ENCODE measurements at regions not wholly inside any gene's neighbourhood (a gene's known extent, or its start where the extent isn't known, plus 50 kb on each side); places are given as distances from the start of the nearest gene placed in this dataset.

DNA sequence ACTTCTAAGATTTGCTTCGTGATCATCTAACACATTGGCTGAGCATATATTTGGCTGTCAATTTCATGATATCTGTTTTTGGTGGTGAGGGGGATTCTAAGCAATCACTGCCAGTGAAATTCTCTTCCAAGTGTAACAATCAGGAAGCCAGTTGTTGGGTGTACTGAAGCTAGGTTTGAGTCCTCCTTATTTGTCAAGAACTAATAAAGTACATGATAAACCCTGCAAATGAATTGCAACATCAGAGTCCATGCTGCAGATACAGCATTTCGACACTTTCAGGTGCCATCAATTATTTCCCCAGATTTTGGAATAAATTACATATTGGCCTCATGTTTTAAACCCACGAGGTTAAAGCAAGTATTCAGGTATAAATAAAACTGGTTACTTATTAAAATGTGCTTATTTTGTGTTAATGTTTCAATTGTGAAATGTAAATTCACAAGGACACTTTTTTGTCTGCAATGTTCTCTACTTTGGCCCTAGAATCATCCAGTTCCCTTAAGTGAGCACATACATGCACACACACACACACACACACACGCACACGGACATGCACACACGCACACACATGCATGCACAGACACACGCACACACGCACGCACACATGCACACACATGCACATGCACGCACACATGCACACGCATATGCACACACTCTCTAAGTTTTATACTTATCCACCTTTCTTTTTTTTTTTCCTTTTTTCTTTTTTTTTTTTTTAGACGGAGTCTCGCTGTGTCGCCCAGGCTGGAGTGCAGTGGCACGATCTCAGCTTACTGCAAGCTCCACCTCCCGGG, 510.2 kb upstream of the KLF6 start:
- H3K4me3 ChIP-seq (ENCODE audit: low read depth, low read length), result no peak overlapping the region
- TF ChIP-seq, protein P1, sequence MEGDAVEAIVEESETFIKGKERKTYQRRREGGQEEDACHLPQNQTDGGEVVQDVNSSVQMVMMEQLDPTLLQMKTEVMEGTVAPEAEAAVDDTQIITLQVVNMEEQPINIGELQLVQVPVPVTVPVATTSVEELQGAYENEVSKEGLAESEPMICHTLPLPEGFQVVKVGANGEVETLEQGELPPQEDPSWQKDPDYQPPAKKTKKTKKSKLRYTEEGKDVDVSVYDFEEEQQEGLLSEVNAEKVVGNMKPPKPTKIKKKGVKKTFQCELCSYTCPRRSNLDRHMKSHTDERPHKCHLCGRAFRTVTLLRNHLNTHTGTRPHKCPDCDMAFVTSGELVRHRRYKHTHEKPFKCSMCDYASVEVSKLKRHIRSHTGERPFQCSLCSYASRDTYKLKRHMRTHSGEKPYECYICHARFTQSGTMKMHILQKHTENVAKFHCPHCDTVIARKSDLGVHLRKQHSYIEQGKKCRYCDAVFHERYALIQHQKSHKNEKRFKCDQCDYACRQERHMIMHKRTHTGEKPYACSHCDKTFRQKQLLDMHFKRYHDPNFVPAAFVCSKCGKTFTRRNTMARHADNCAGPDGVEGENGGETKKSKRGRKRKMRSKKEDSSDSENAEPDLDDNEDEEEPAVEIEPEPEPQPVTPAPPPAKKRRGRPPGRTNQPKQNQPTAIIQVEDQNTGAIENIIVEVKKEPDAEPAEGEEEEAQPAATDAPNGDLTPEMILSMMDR (IDR thresholded peaks at IDR 0.05; ENCODE audit: low read depth, low read length), result no peak

DNA sequence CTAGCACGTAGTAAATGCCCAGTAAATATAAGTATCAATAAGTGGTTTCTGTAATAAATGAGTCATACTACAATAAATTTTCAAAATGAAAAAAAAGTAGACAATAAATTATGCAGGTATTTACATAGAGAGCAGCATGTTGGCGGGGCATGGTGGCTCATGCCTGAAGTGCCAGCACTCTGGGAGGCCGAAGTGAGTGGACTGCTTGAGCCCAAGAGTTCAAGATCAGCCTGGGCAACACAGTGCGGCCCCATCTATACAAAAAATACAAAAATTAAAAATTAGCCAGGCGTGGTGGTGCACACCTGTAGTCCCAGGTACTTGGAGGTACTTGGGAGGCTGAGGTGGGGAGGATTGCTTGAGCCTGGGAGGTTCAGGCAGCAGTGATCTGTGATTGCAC, 509.3 kb upstream of the KLF6 start:
- H3K4me3 ChIP-seq (ENCODE audit: low read depth, low read length), result no peak overlapping the region
- TF ChIP-seq, protein P1 (IDR thresholded peaks at IDR 0.05; ENCODE audit: low read depth, low read length), result no peak

GRCh38 chr10:4291990-4292389, 507.0 kb upstream of the KLF6 start:
- TF ChIP-seq, protein P1 (IDR thresholded peaks at IDR 0.05; ENCODE audit: low read depth, low read length), result no peak

DNA sequence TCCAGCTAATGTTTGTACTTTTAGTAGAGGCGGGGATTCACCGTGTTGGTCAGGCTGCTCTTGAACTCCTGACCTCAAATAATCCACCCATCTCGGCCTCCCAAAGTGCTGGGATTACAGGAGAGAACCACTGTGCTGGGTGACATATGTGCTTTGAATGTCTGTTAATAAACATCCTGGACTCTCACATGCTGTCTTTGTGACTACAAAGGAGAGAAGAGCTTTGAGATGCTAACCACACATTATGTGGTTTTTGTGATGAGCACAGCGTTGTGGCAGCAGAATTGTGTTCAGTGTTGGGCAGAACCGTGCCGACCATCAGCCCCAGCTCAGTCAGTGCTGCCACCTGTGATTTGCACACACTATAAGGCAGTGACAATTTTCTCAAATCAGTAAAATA, 500.1 kb upstream of the KLF6 start:
- H3K4me3 ChIP-seq (ENCODE audit: low read depth, low read length), result no peak overlapping the region
- TF ChIP-seq, protein P1 (IDR thresholded peaks at IDR 0.05; ENCODE audit: low read depth, low read length), result no peak

More at GRCh38 chr10:4291990-4292389, 507.0 kb upstream of the KLF6 start:
- H3K4me3 ChIP-seq (ENCODE audit: low read depth, low read length), result no peak overlapping the region

GRCh38 chr10:4283846-4284610, 499.0 kb upstream of the KLF6 start:
- TF ChIP-seq, protein P1 (IDR thresholded peaks at IDR 0.05; ENCODE audit: low read depth, low read length), result no peak
- H3K4me3 ChIP-seq (ENCODE audit: low read depth, low read length), result no peak overlapping the region

DNA sequence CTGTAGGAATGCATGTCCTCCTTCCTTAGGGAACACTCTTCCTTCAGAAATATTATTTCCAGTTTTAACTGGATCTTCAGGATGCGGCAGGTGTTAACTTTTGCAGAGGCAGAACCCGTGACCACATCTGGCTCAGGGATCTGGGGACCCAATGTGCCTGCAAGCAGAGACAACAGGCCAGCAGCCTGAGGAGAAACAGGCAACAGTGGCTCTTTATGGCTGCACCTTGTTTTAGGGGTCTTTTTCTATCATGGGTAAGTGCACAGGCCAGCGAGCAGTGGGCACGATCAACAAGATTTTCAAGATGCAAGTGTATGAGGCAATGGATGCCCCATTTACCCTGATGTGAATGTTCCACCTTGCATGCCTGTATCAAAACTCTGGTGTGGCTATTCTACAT, 497.5 kb upstream of the KLF6 start:
- TF ChIP-seq, protein P1 (IDR thresholded peaks at IDR 0.05; ENCODE audit: low read depth, low read length), result no peak
- H3K4me3 ChIP-seq (ENCODE audit: low read depth, low read length), result no peak overlapping the region
